HepG2 (cell line): ENCODE measurements at regions not wholly inside any gene's neighbourhood (a gene's known extent, or its start where the extent isn't known, plus 50 kb on each side); places are given as distances from the start of the nearest gene placed in this dataset.

ENCODE experiments used
- ARID4A ChIP-seq: sonication (generic); formaldehyde crosslinking; IDR thresholded peaks from 2 replicates; pipeline ENCODE4 v1.5.0; 2020; ENCODE audit warnings: mild to moderate bottlenecking, missing genetic modification reagents, borderline replicate concordance
- CCAR2 ChIP-seq: fragments of 200-400 bp; formaldehyde crosslinking; optimal IDR thresholded peaks from 2 replicates; pipeline ENCODE3; 2018; ENCODE audit warnings: low read depth, mild to moderate bottlenecking, low read length, moderate library complexity
- HNRNPK ChIP-seq: fragments of 200-400 bp; formaldehyde crosslinking; IDR thresholded peaks from 2 replicates; pipeline ENCODE4 v1.6.1; 2018; ENCODE audit warnings: low read length, low read depth, moderate library complexity, mild to moderate bottlenecking; ENCODE audit not compliant: poor library complexity, severe bottlenecking
- HNRNPUL1 ChIP-seq: fragments of 200-400 bp; formaldehyde crosslinking; IDR thresholded peaks from 2 replicates; pipeline ENCODE4 v1.6.1; 2017; ENCODE audit warnings: low read depth, mild to moderate bottlenecking, low read length, moderate library complexity
- KLF15 ChIP-seq: sonication (generic); formaldehyde crosslinking; IDR thresholded peaks from 2 replicates; pipeline ENCODE4 v1.8.1; 2023; ENCODE audit warnings: borderline replicate concordance, mild to moderate bottlenecking, inconsistent platforms, missing genetic modification reagents, mixed read lengths
- KLF6 ChIP-seq: IDR thresholded peaks from 2 replicates; pipeline ENCODE4 v1.8.0; 2016; ENCODE audit warnings: missing biosample characterization, missing genetic modification reagents
- SRSF1 ChIP-seq: fragments of 200-400 bp; formaldehyde crosslinking; optimal IDR thresholded peaks from 2 replicates; pipeline ENCODE3; 2017; ENCODE audit warnings: mild to moderate bottlenecking, low read depth, low read length, moderate library complexity
- TBL1XR1 ChIP-seq: fragments of 150-350 bp; IDR thresholded peaks from 2 replicates; pipeline ENCODE4 v1.6.1; 2014; ENCODE audit warnings: borderline replicate concordance, low read length; ENCODE audit not compliant: partially characterized antibody
- U2AF1 ChIP-seq: fragments of 200-400 bp; formaldehyde crosslinking; optimal IDR thresholded peaks from 2 replicates; pipeline ENCODE3; 2017; ENCODE audit warnings: mild to moderate bottlenecking, low read depth, low read length
- ZBTB2 ChIP-seq: sonication (generic); formaldehyde crosslinking; IDR thresholded peaks from 2 replicates; pipeline ENCODE4 v1.8.0; 2022; ENCODE audit warnings: low read depth, missing genetic modification reagents
- ZNF160 ChIP-seq: sonication (generic); formaldehyde crosslinking; IDR thresholded peaks from 2 replicates; pipeline ENCODE4 v1.8.0; 2022; ENCODE audit warnings: mild to moderate bottlenecking, inconsistent platforms, missing genetic modification reagents
- ZNF225 ChIP-seq: sonication (generic); formaldehyde crosslinking; IDR thresholded peaks from 2 replicates; pipeline ENCODE4 v1.4.0; 2020; ENCODE audit warnings: mild to moderate bottlenecking, missing genetic modification reagents
- ZNF414 ChIP-seq: sonication (generic); formaldehyde crosslinking; IDR thresholded peaks from 2 replicates; pipeline ENCODE4 v1.5.0; 2020; ENCODE audit warnings: missing genetic modification reagents
- ZNF512 ChIP-seq: sonication (generic); formaldehyde crosslinking; IDR thresholded peaks from 2 replicates; pipeline ENCODE4 v1.4.0; 2020; ENCODE audit warnings: mild to moderate bottlenecking, missing genetic modification reagents
- ZNF646 ChIP-seq: sonication (generic); formaldehyde crosslinking; IDR thresholded peaks from 2 replicates; pipeline ENCODE4 v1.9.0; 2021; ENCODE audit warnings: mild to moderate bottlenecking, missing genetic modification reagents

GRCh38 chr13:51524312-51524711 is 60.0 kb upstream of the WDFY2 start (continued):
- no peak; the same call in 1 of the 2 replicates for TF ChIP-seq ARID4A (CRISPR knock-in tag)
- TF ChIP-seq KLF15 (CRISPR knock-in tag), result no peak
- no peak for TF ChIP-seq U2AF1
- no peak for TF ChIP-seq SRSF1
- TF ChIP-seq ZNF160 (CRISPR knock-in tag), result no peak
- no peak for TF ChIP-seq ZNF646 (CRISPR knock-in tag)
- TF ChIP-seq ZBTB2 (CRISPR knock-in tag), result no peak
- no peak for TF ChIP-seq CCAR2
- TF ChIP-seq ZNF414 (CRISPR knock-in tag), result no peak
- no peak for TF ChIP-seq ZNF225 (CRISPR knock-in tag)
- no peak for TF ChIP-seq HNRNPUL1
- peak; percentile 75 for TF ChIP-seq KLF6 (CRISPR knock-in tag)
- TF ChIP-seq HNRNPK, result no peak
- no peak for TF ChIP-seq ZNF512
- TF ChIP-seq TBL1XR1, result no peak
